H9 (cell line): ENCODE measurements at regions not wholly inside any gene's neighbourhood (a gene's known extent, or its start where the extent isn't known, plus 50 kb on each side); places are given as distances from the start of the nearest gene placed in this dataset.

Source experiments
- DNase-seq: peaks from one replicate; pipeline ENCODE4 v3.0.0-alpha.2; 2017
- H2AFZ ChIP-seq: one replicate; pipeline ENCODE4 v1.6.1; 2013; ENCODE audit warnings: mild to moderate bottlenecking, low read length, control low read depth, moderate library complexity
- H2AK5ac ChIP-seq: 2 replicates; pipeline ENCODE4 v1.6.1; 2013; ENCODE audit warnings: low read length, control low read depth, mixed read lengths; ENCODE audit not compliant: insufficient read length
- H2BK120ac ChIP-seq: one replicate; pipeline ENCODE4 v1.6.1; 2013; ENCODE audit warnings: low read depth, mild to moderate bottlenecking, low read length, control low read depth, inconsistent platforms; ENCODE audit not compliant: poor library complexity, severe bottlenecking
- H2BK12ac ChIP-seq: 2 replicates; pipeline ENCODE4 v1.6.1; 2013; ENCODE audit warnings: low read length, control low read depth, mixed read lengths, low read depth; ENCODE audit not compliant: insufficient read length
- H2BK15ac ChIP-seq: 2 replicates; pipeline ENCODE4 v1.6.1; 2013; ENCODE audit warnings: low read depth, low read length, control low read depth
- H2BK20ac ChIP-seq: one replicate; pipeline ENCODE4 v1.6.1; 2013; ENCODE audit warnings: low read depth, mild to moderate bottlenecking, low read length, control low read depth, inconsistent platforms; ENCODE audit not compliant: poor library complexity, severe bottlenecking
- H2BK5ac ChIP-seq: 2 replicates; pipeline ENCODE4 v1.6.1; 2013; ENCODE audit warnings: low read length, control low read depth, mixed read lengths; ENCODE audit not compliant: insufficient read length
- H3K14ac ChIP-seq: 2 replicates; pipeline ENCODE4 v1.6.1; 2013; ENCODE audit warnings: low read length, control low read depth; ENCODE audit not compliant: insufficient read depth
- H3K18ac ChIP-seq: 2 replicates; pipeline ENCODE4 v1.6.1; 2013; ENCODE audit warnings: low read depth, mild to moderate bottlenecking, mixed read lengths, low read length, control low read depth; ENCODE audit not compliant: insufficient read length
- H3K23ac ChIP-seq: 2 replicates; pipeline ENCODE4 v1.6.1; 2013; ENCODE audit warnings: low read length, control low read depth, mixed read lengths, low read depth; ENCODE audit not compliant: insufficient read length
- H3K23me2 ChIP-seq: 2 replicates; pipeline ENCODE4 v1.6.1; 2013; ENCODE audit warnings: low read depth, mild to moderate bottlenecking, mixed read lengths, low read length, control low read depth; ENCODE audit not compliant: insufficient read length, poor library complexity, severe bottlenecking
- H3K27ac ChIP-seq: 2 replicates; pipeline ENCODE4 v1.5.1; 2013; ENCODE audit warnings: low read length, control low read depth, mixed read lengths, low read depth; ENCODE audit not compliant: insufficient read length
- H3K27me3 ChIP-seq: 2 replicates; pipeline ENCODE4 v1.6.1; 2013; ENCODE audit warnings: low read length, control low read depth, inconsistent platforms; ENCODE audit not compliant: insufficient read depth
- H3K4ac ChIP-seq: 2 replicates; pipeline ENCODE4 v1.6.1; 2013; ENCODE audit warnings: low read depth, mild to moderate bottlenecking, control low read depth, inconsistent platforms, low read length, moderate library complexity
- H3K4me1 ChIP-seq: 2 replicates; pipeline ENCODE4 v1.6.1; 2013; ENCODE audit warnings: low read length, control low read depth, inconsistent platforms; ENCODE audit not compliant: insufficient read depth
- H3K4me2 ChIP-seq: 2 replicates; pipeline ENCODE4 v1.6.1; 2013; ENCODE audit warnings: low read length, control low read depth, mixed read lengths; ENCODE audit not compliant: insufficient read length, insufficient read depth
- H3K56ac ChIP-seq: 2 replicates; pipeline ENCODE4 v1.6.1; 2013; ENCODE audit warnings: low read depth, mild to moderate bottlenecking, mixed read lengths, low read length, control low read depth; ENCODE audit not compliant: insufficient read length
- H3K79me1 ChIP-seq: 2 replicates; pipeline ENCODE4 v1.6.1; 2013; ENCODE audit warnings: low read depth, mild to moderate bottlenecking, moderate library complexity, low read length, control low read depth, inconsistent platforms; ENCODE audit not compliant: insufficient read depth, poor library complexity, severe bottlenecking
- H3K79me2 ChIP-seq: 2 replicates; pipeline ENCODE4 v1.6.1; 2013; ENCODE audit warnings: low read length, control low read depth, inconsistent platforms; ENCODE audit not compliant: insufficient read depth
- H3K9ac ChIP-seq: 2 replicates; pipeline ENCODE4 v1.6.1; 2013; ENCODE audit warnings: low read length, control low read depth, mixed read lengths; ENCODE audit not compliant: insufficient read length; ENCODE audit errors: extremely low read depth
- H3K9me3 ChIP-seq: one replicate; pipeline ENCODE4 v1.6.1; 2013; ENCODE audit warnings: low read depth, low read length, inconsistent platforms; ENCODE audit not compliant: control insufficient read depth
- H3T11ph ChIP-seq: one replicate; pipeline ENCODE4 v1.6.1; 2013; ENCODE audit warnings: mild to moderate bottlenecking, low read length, control low read depth, inconsistent platforms
- H4K20me1 ChIP-seq: one replicate; pipeline ENCODE4 v1.6.1; 2013; ENCODE audit not compliant: control insufficient read depth, insufficient read length, insufficient read depth
- H4K5ac ChIP-seq: 2 replicates; pipeline ENCODE4 v1.6.1; 2013; ENCODE audit warnings: low read depth, mild to moderate bottlenecking, mixed read lengths, low read length, control low read depth; ENCODE audit not compliant: insufficient read length
- H4K8ac ChIP-seq: replicated peaks from 2 replicates; pipeline ENCODE4 v1.6.1; 2013; ENCODE audit warnings: low read length, control low read depth, mixed read lengths, low read depth; ENCODE audit not compliant: insufficient read length
- H4K91ac ChIP-seq: 2 replicates; pipeline ENCODE4 v1.6.1; 2013; ENCODE audit warnings: low read depth, mild to moderate bottlenecking, moderate library complexity, mixed read lengths, low read length, control low read depth; ENCODE audit not compliant: insufficient read length
- H3K27ac Mint-ChIP-seq, 3 experiments: 2 replicates in 2 of 3; 3 replicates in 1 of 3; pipeline ENCODE4 v1.8.0; 2020 to 2021; ENCODE audit warnings: mixed read lengths in 3 of 3, mild to moderate bottlenecking in 1 of 3, moderate library complexity in 1 of 3
- H3K27me3 Mint-ChIP-seq: 2 replicates; pipeline ENCODE4 v1.8.0; 2021; ENCODE audit warnings: low read depth, mild to moderate bottlenecking, moderate library complexity, mixed read lengths
- H3K36me3 Mint-ChIP-seq, 3 experiments: 2 replicates in 2 of 3; 3 replicates in 1 of 3; pipeline ENCODE4 v1.8.0; 2020 to 2021; ENCODE audit warnings: low read depth in 3 of 3, mixed read lengths in 3 of 3; ENCODE audit not compliant: insufficient read depth in 1 of 3
- H3K4me1 Mint-ChIP-seq, 2 experiments: 2 replicates each; pipeline ENCODE4 v1.8.0; 2020; ENCODE audit warnings: mixed read lengths in 2 of 2
- H3K4me3 Mint-ChIP-seq, 2 experiments: 2 replicates in 1 of 2; 3 replicates in 1 of 2; pipeline ENCODE4 v1.8.0; 2020 to 2021; ENCODE audit warnings: mild to moderate bottlenecking in 2 of 2, mixed read lengths in 2 of 2, moderate library complexity in 1 of 2
- H3K9me3 Mint-ChIP-seq, 2 experiments: 2 replicates in 1 of 2; 3 replicates in 1 of 2; pipeline ENCODE4 v1.8.0; 2020; ENCODE audit warnings: mild to moderate bottlenecking in 2 of 2, mixed read lengths in 2 of 2, moderate library complexity in 1 of 2
- CTCF ChIP-seq: fragments of 200-600 bp; sonication (generic); conservative IDR thresholded peaks from 3 replicates; pipeline ENCODE4 v1.8.0; 2021; ENCODE audit warnings: antibody characterized with exemption, mild to moderate bottlenecking
- WGBS: extraction: QIAGEN DNeasy Blood & Tissue Kit; methylation state at CpG from one replicate; pipeline ENCODE4 v1.1.7; 2013; ENCODE audit warnings: missing lambda C conversion rate, low lambda C conversion rate, mixed read lengths; ENCODE audit not compliant: insufficient read length; ENCODE audit errors: extremely low coverage; 5-methylcytosine and 5-hydroxymethylcytosine counted together

- peaks cover 9 to 13% (median 12%) of the 10 kb centered on the region in 3 experiments; a peak in 6 of 7 replicates for H3K36me3 Mint-ChIP-seq
- no peak overlapping the region for H2BK20ac ChIP-seq
- WGBS: no CpG with 5 or more reads among the region's 8 CpGs
Measured at GRCh38 chr4:3854661-3855060, 88.5 kb downstream of the ADRA2C start.

More at GRCh38 chr4:3854661-3855060, 88.5 kb downstream of the ADRA2C start:
- DNase-seq: no peak
- H2AFZ ChIP-seq: no peak overlapping the region
- no peak overlapping the region for H2AK5ac ChIP-seq
- H3K27ac Mint-ChIP-seq: no peak overlapping the region
- no peak overlapping the region for H4K5ac ChIP-seq
- H3T11ph ChIP-seq: no peak overlapping the region
- no peak for TF ChIP-seq CTCF
- H3K4me2 ChIP-seq: no peak overlapping the region
- H3K4me1 Mint-ChIP-seq: peaks cover 43 to 60% of the 10 kb centered on the region in 2 experiments
- H2BK15ac ChIP-seq: no peak overlapping the region
- no peaks in the 10 kb centered on the region for H3K27me3 ChIP-seq
- H2BK5ac ChIP-seq: no peak overlapping the region
- no peak overlapping the region for H3K27ac ChIP-seq
- no peaks in the 10 kb centered on the region for H3K79me1 ChIP-seq
- peaks cover 13% of the 10 kb centered on the region for H3K4me1 ChIP-seq
- no peaks in the 10 kb centered on the region for H3K79me2 ChIP-seq
- no peak overlapping the region for H3K4ac ChIP-seq
- H3K9me3 ChIP-seq: no peaks in the 10 kb centered on the region
- no peak overlapping the region for H4K8ac ChIP-seq
- H3K9me3 Mint-ChIP-seq: peaks cover 10 to 14% of the 10 kb centered on the region in 2 experiments
- H3K9ac ChIP-seq: no peak overlapping the region
- H3K56ac ChIP-seq: no peak overlapping the region
- no peaks in the 10 kb centered on the region for H4K20me1 ChIP-seq
- H4K91ac ChIP-seq: no peak overlapping the region
- peaks cover 31% of the 10 kb centered on the region for H3K27me3 Mint-ChIP-seq
- H3K18ac ChIP-seq: no peak overlapping the region
- H2BK120ac ChIP-seq: no peak overlapping the region
- H3K4me3 Mint-ChIP-seq: no peak overlapping the region
- no peaks in the 10 kb centered on the region for H3K23me2 ChIP-seq
- H3K23ac ChIP-seq: no peak overlapping the region
- no peak overlapping the region for H2BK12ac ChIP-seq
- H3K14ac ChIP-seq: no peak overlapping the region
